ENCODE measurements at regions not wholly inside any gene's neighbourhood (a gene's known extent, or its start where the extent isn't known, plus 50 kb on each side); places are given as distances from the start of the nearest gene placed in this dataset.

DNA sequence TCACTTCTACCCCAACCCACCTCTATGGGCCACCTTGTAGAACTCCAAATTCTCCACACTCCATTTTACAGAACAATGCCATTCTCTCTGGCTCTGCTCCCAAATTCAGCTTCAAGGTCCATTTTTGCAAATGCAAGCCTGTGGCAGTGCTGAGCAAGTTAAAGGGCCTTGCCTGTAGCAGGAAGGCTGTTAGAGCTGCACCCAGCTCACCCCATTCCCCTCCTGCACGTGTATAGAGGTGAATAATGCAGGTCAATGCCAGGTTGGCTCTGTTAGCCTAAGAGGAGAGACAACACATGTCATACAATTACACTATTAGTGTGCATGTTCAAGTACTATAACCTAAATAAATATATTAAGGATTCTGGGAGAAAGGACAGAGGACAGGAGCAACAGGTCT lies 120.4 kb downstream of the TBX5 start:
- TF ChIP-seq, protein P1, sequence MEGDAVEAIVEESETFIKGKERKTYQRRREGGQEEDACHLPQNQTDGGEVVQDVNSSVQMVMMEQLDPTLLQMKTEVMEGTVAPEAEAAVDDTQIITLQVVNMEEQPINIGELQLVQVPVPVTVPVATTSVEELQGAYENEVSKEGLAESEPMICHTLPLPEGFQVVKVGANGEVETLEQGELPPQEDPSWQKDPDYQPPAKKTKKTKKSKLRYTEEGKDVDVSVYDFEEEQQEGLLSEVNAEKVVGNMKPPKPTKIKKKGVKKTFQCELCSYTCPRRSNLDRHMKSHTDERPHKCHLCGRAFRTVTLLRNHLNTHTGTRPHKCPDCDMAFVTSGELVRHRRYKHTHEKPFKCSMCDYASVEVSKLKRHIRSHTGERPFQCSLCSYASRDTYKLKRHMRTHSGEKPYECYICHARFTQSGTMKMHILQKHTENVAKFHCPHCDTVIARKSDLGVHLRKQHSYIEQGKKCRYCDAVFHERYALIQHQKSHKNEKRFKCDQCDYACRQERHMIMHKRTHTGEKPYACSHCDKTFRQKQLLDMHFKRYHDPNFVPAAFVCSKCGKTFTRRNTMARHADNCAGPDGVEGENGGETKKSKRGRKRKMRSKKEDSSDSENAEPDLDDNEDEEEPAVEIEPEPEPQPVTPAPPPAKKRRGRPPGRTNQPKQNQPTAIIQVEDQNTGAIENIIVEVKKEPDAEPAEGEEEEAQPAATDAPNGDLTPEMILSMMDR (IDR thresholded peaks at IDR 0.05; ENCODE audit: poor library complexity), result no peak
- TF ChIP-seq EZH2 (IDR thresholded peaks at IDR 0.05; ENCODE audit: borderline replicate concordance) (no peak), EZH2phosphoT487 (IDR thresholded peaks at IDR 0.05; ENCODE audit: low read depth, severe bottlenecking, unreplicated experiment) (no peak)

Data from hepatocyte (in vitro differentiated cells).